Chondrocyte (in vitro differentiated cells): ENCODE measurements at regions not wholly inside any gene's neighbourhood (a gene's known extent, or its start where the extent isn't known, plus 50 kb on each side); places are given as distances from the start of the nearest gene placed in this dataset.

Experiments used
- DNase-seq: peaks from one replicate; pipeline ENCODE4 v3.0.0; 2021; ENCODE audit warnings: mixed read lengths, low spot score
- H3K27ac Mint-ChIP-seq: one replicate; pipeline ENCODE4 v1.8.0; 2021; ENCODE audit warnings: mild to moderate bottlenecking, moderate library complexity, mixed read lengths; ENCODE audit not compliant: unreplicated experiment
- H3K27me3 Mint-ChIP-seq: 2 replicates; pipeline ENCODE4 v1.8.0; 2021; ENCODE audit warnings: low read depth, mixed read lengths
- H3K36me3 Mint-ChIP-seq: 2 replicates; pipeline ENCODE4 v1.8.0; 2021; ENCODE audit warnings: low read depth, mixed read lengths
- H3K4me1 Mint-ChIP-seq: 2 replicates; pipeline ENCODE4 v1.8.0; 2021; ENCODE audit warnings: low read depth, mild to moderate bottlenecking, mixed read lengths
- H3K4me3 Mint-ChIP-seq: one replicate; pipeline ENCODE4 v1.8.0; 2021; ENCODE audit warnings: mild to moderate bottlenecking, moderate library complexity, mixed read lengths; ENCODE audit not compliant: unreplicated experiment
- H3K9me3 Mint-ChIP-seq: 2 replicates; pipeline ENCODE4 v1.8.0; 2021; ENCODE audit warnings: low read depth, mixed read lengths
- TF ChIP-seq, protein P1 (sequence below): fragments of 200-600 bp; sonication (generic); IDR thresholded peaks from 2 replicates; pipeline ENCODE4 v1.5.0; 2021; ENCODE audit warnings: antibody characterized with exemption, mild to moderate bottlenecking, moderate library complexity

DNA sequence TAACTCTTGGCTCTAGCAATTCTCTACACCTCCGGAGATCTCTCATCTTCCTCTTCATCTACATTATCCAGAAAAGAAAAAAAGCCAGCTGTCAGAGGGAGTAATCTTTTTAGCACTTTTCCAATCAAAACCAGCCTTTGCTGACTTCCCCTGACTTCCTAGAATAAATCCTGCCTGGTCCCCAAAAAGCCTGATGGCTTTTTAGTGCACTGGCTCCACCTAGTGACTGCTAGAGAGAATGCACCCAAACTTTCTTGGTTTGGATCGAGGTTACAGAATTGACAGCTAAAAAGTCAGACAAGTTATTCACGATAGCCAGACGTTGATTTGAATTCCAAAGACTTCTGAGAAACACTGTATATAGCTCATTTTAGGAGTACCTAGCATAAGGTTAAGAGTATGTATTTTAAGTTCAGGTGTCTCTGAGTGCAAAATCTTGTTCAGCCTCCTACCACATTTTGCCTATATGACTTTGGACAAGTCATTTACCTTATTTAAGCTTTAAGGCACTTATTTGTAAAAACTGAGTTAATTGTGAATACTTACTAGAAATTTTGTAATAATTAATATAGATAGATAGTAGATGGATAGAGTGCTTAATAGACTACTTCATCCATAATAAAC is 185.7 kb upstream of the GRIN2B start:
- H3K4me3 Mint-ChIP-seq: no peak overlapping the region
- TF ChIP-seq, protein P1, sequence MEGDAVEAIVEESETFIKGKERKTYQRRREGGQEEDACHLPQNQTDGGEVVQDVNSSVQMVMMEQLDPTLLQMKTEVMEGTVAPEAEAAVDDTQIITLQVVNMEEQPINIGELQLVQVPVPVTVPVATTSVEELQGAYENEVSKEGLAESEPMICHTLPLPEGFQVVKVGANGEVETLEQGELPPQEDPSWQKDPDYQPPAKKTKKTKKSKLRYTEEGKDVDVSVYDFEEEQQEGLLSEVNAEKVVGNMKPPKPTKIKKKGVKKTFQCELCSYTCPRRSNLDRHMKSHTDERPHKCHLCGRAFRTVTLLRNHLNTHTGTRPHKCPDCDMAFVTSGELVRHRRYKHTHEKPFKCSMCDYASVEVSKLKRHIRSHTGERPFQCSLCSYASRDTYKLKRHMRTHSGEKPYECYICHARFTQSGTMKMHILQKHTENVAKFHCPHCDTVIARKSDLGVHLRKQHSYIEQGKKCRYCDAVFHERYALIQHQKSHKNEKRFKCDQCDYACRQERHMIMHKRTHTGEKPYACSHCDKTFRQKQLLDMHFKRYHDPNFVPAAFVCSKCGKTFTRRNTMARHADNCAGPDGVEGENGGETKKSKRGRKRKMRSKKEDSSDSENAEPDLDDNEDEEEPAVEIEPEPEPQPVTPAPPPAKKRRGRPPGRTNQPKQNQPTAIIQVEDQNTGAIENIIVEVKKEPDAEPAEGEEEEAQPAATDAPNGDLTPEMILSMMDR: peak; percentile 98
- H3K9me3 Mint-ChIP-seq: no peaks in the 10 kb centered on the region
- DNase-seq: no peak
- peaks cover 19% of the 10 kb centered on the region for H3K27me3 Mint-ChIP-seq
- no peaks in the 10 kb centered on the region for H3K4me1 Mint-ChIP-seq
- no peaks in the 10 kb centered on the region for H3K36me3 Mint-ChIP-seq
- H3K27ac Mint-ChIP-seq: no peak overlapping the region

DNA sequence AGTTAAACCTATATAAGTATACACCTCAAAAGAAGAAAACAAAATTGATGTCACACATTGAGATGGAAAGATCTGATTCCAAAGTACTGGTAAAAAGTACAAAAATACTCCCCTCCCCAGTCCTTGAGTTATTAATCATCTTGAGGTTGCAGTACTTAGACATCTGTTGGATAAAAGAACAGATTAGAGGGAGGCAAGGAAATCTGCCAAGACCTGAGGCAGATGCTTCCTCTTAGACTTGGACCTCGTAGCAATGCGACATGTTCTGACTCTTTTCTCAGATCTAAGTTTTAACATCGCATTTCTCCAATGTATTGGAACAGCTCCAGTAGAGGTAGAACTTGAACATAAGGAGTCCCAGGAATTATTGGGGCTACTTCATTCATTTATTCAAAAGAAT is 187.9 kb upstream of the GRIN2B start:
- H3K27ac Mint-ChIP-seq: no peak overlapping the region
- TF ChIP-seq, protein P1: no peak
- no peaks in the 10 kb centered on the region for H3K36me3 Mint-ChIP-seq
- no peaks in the 10 kb centered on the region for H3K9me3 Mint-ChIP-seq
- peaks cover 27% of the 10 kb centered on the region for H3K27me3 Mint-ChIP-seq
- no peak for DNase-seq
- H3K4me3 Mint-ChIP-seq: no peak overlapping the region
- no peaks in the 10 kb centered on the region for H3K4me1 Mint-ChIP-seq

DNA sequence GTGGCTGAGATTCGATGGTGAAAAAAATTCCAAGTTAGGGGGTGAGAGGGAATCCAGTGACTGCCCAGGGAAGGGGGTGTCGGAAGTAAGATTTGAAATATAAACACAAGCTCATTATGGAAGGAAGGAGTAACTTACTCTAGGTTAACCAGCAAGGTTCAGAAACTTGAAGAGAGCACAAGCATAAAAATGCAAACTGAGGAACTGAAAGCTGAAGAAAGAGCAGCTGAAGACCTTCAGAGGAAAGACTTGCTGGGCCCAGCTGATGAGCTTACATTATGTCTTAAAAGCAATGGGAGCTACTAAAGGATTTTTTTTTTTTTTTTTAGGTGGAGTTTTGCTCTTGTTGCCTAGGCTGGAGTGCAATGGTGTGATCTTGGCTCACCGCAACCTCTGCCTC is 189.7 kb upstream of the GRIN2B start:
- DNase-seq: no peak
- no peaks in the 10 kb centered on the region for H3K9me3 Mint-ChIP-seq
- H3K4me3 Mint-ChIP-seq: no peak overlapping the region
- TF ChIP-seq, protein P1: no peak
- H3K27me3 Mint-ChIP-seq: peaks cover 36% of the 10 kb centered on the region
- no peak overlapping the region for H3K27ac Mint-ChIP-seq
- H3K4me1 Mint-ChIP-seq: no peaks in the 10 kb centered on the region
- no peaks in the 10 kb centered on the region for H3K36me3 Mint-ChIP-seq

DNA sequence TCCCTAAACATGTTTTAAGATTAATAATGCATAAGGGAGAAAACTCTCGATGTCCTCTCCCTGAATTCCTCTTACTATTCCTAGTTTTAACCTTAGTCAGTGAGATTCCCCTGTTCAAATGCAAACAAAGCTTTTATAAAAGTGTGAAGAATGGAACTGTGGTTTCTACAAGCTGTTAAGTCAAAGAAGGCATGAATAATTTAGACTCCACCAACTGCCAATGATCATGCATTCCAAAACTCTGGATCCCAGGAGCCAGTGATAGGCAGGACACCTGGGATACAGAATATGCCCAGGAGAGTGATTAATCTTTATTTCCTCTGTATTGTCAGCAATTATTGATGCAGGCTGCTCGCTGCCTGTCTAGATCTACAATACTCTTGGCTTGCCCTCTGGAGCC is 190.3 kb upstream of the ATF7IP start:
- Mint-ChIP-seq H3K4me3 (no peak overlapping the region), H3K36me3 (no peaks in the 10 kb centered on the region), H3K27ac (no peak overlapping the region), H3K4me1 (no peaks in the 10 kb centered on the region), H3K9me3 (peaks cover 1% of the 10 kb centered on the region), H3K27me3 (peaks cover 22% of the 10 kb centered on the region)
- no peak for DNase-seq
- TF ChIP-seq, protein P1: no peak

DNA sequence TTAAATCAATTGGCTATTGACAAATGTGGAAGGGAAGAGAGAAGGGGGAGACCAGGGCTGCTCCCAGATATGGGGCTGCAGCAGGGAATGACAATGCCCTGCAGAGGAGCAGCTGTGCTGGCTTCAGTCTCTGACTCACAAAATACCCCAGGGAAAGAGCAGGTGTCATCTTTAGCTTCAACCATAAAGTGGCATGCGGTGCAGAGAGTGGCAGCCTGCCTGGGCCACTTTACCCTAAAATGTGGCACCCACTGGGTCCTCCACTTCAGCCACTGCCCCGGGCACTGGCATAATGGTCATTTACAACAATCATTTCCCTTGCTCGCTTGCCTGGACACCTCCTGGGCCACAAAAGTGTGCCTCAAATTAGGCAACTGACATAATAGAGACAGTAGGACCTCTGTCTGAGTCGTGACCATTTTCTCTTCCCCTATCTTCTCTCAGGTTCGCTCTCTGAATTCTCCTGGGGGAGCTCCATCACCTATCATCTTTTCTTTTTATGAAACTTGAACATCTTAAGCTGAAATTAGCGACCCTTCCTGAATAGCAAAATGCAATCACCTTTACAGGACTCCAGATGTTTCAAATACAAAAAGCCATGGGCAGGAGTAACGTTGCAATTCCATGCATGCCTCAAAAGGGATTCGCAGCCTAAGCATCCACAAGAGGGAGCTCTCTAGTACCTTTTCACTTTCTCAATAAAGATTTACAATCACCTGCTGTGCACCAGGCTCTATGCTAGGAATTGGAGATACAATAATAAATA is 179.9 kb upstream of the ATF7IP start:
- H3K9me3 Mint-ChIP-seq: peaks cover 7% of the 10 kb centered on the region
- peaks cover 29% of the 10 kb centered on the region for H3K27me3 Mint-ChIP-seq
- H3K36me3 Mint-ChIP-seq: no peaks in the 10 kb centered on the region
- TF ChIP-seq, protein P1: peak; percentile 88
- no peak overlapping the region for H3K4me3 Mint-ChIP-seq
- H3K27ac Mint-ChIP-seq: no peak overlapping the region
- H3K4me1 Mint-ChIP-seq: peaks cover 2% of the 10 kb centered on the region
- no peak for DNase-seq
